Heart left ventricle (tissue), 16 donors: ENCODE measurements at regions not wholly inside any gene's neighbourhood (a gene's known extent, or its start where the extent isn't known, plus 50 kb on each side); places are given as distances from the start of the nearest gene placed in this dataset.
"Not testable (repeated sequence)": the region's sequence is repeated elsewhere in the genome, so short reads cannot be mapped to it uniquely, and the experiment has no call there.

ENCODE experiments used
- ATAC-seq, 4 donors: fragments of 200-7000 bp; cut with Tn5 transposase; one replicate each; pipeline ENCODE4 v1.9.1; 2020 to 2022; ENCODE audit warnings: moderate library complexity in 4 of 4, mild to moderate bottlenecking in 3 of 4, moderate number of reproducible peaks in 1 of 4
- DNase-seq, 5 donors: peaks; one replicate each; pipeline ENCODE4 v3.0.0-alpha.2; 2020
- H3K27ac ChIP-seq, 12 donors: fragments of 200-600 bp; sonication (generic) in 4 of 12; one replicate each; pipeline versions ENCODE4 v1.5.0 to v1.8.0; 2016 to 2022; ENCODE audit warnings: mild to moderate bottlenecking in 2 of 12
- H3K27me3 ChIP-seq, 9 donors: fragments of 200-600 bp; sonication (generic) in 2 of 9; one replicate each; pipeline versions ENCODE4 v1.5.1 to v1.8.0; 2016 to 2022; ENCODE audit warnings: mild to moderate bottlenecking in 3 of 9
- H3K36me3 ChIP-seq, 9 donors: fragments of 200-600 bp; sonication (generic) in 2 of 9; one replicate each; pipeline versions ENCODE4 v1.5.0 to v1.8.0; 2018 to 2022; ENCODE audit warnings: mild to moderate bottlenecking in 2 of 9
- H3K4me1 ChIP-seq, 12 donors: fragments of 200-600 bp; sonication (generic) in 4 of 12; one replicate each; pipeline versions ENCODE4 v1.5.0 to v1.8.0; 2016 to 2022; ENCODE audit warnings: mild to moderate bottlenecking in 3 of 12
- H3K4me3 ChIP-seq, 12 donors: fragments of 200-600 bp; sonication (generic) in 4 of 12; one replicate each; pipeline versions ENCODE4 v1.5.0 to v1.8.0; 2017 to 2022; ENCODE audit warnings: mild to moderate bottlenecking in 9 of 12, moderate library complexity in 4 of 12
- H3K9me3 ChIP-seq, 12 donors: fragments of 200-600 bp; sonication (generic) in 4 of 12; one replicate each; pipeline versions ENCODE4 v1.5.0 to v1.8.0; 2016 to 2022; ENCODE audit warnings: mild to moderate bottlenecking in 1 of 12
- CTCF ChIP-seq, 12 donors: fragments of 200-600 bp; sonication (generic) in 4 of 12; IDR thresholded peaks; one replicate each; pipeline versions ENCODE4 v1.5.0 to v1.8.0; 2018 to 2022; ENCODE audit warnings: antibody characterized with exemption in 12 of 12, mild to moderate bottlenecking in 5 of 12
- POLR2A ChIP-seq, 2 donors: fragments of 450-650 bp; IDR thresholded peaks; one replicate each; pipeline ENCODE4 v1.6.1; 2017; ENCODE audit warnings: antibody characterized with exemption in 2 of 2, mild to moderate bottlenecking in 2 of 2, moderate library complexity in 2 of 2
- WGBS, 4 donors: extraction: QIAGEN DNeasy Blood & Tissue Kit in 2 of 4; methylation state at CpG; one replicate each; pipeline versions ENCODE4 v1.1.5 to v1.1.7; 2013 to 2018; 5-methylcytosine and 5-hydroxymethylcytosine counted together
- intact Hi-C, 10 donors: fragments of 100-400 bp; cut with DNase I; formaldehyde crosslinking; loops; one replicate each; pipeline versions ENCODE4 v1.11.1 to v1.14.2; 2022
- donor health status: ischemic (EF 13 %, LVEDD 7.1; RV severe dilation, severe dysfunction).
- donor health status: healthy with polysubstance abuse.
- donor health status: DM: no; HTN: yes; CAD: no.
- donor health status: DM: no; HTN: no; CAD: no.
- donor health status: ischemic (EF 25% LVEDD 6.9; RV normal size, moderate dysfunction).
- donor health status: ischemic (EF 25% LVEDD 5.7; RV mildly dilated, moderate dysfunction).
- donor health status: healthy.
- donor health status: DM: yes; HTN: yes; CAD: no.
- donor health status: ischemic (EF 35%, LVEDD 5.7; RV mildly dilated, moderate dysfunction).
- donor health status: nonischemic (EF 11% LVEDD 7.7; RV severe dilation, severe dysfunction).
- donor health status: DM: yes; HTN: yes; CAD: no.
- donor health status: PGD.
- donor health status: ischemic (EF 29% LVEDD 5.4; RV normal size, mild dysfunction).
- donor health status: nonischemic (EF 23%, LVEDD 6.1; RV moderate dilation, normal function).

- ATAC-seq = no peak
- intact Hi-C loops = no loop called here
- DNase-seq = no peak
- H3K4me3 ChIP-seq = no peak overlapping the region
- H3K27ac ChIP-seq = no peak overlapping the region
- no peaks in the 10 kb centered on the region for H3K4me1 ChIP-seq
- H3K36me3 ChIP-seq = no peaks in the 10 kb centered on the region
- no peak for TF ChIP-seq CTCF (IDR thresholded peaks at IDR 0.05)
- TF ChIP-seq POLR2A (IDR thresholded peaks at IDR 0.05) = no peak
- no peaks in the 10 kb centered on the region for H3K27me3 ChIP-seq
- H3K9me3 ChIP-seq = no peaks in the 10 kb centered on the region
- WGBS, 4 donors = 88 to 92% (median 90%) methylated on average over 7 of the region's 7 CpGs
Measured at GRCh38 chr6:150503586-150504339, 95.9 kb upstream of the PLEKHG1 start.

- ATAC-seq, DNase-seq, H3K36me3 ChIP-seq, H3K27me3 ChIP-seq, H3K4me1 ChIP-seq, H3K4me3 ChIP-seq, H3K27ac ChIP-seq, intact Hi-C loops, H3K9me3 ChIP-seq: not testable (repeated sequence)
- 95 to 96% (median 96%) methylated on average over 7 to 35 of the region's 35 CpGs for WGBS, 4 donors
Measured at GRCh38 chr6:150507361-150507760, 92.3 kb upstream of the PLEKHG1 start.

GRCh38 chr6:150510576-150510975, 89.1 kb upstream of the PLEKHG1 start:
- intact Hi-C loops = no loop called here
- no peaks in the 10 kb centered on the region for H3K36me3 ChIP-seq
- no peaks in the 10 kb centered on the region for H3K27me3 ChIP-seq
- no peak for DNase-seq
- TF ChIP-seq POLR2A (IDR thresholded peaks at IDR 0.05) = no peak
- no peak for TF ChIP-seq CTCF (IDR thresholded peaks at IDR 0.05)
- ATAC-seq = no peak
- peaks cover 0 to 4% (median 0%) of the 10 kb centered on the region in 12 donors for H3K4me1 ChIP-seq
- WGBS, 4 donors = 74 to 77% (median 76%) methylated on average over 3 of the region's 3 CpGs
- no peaks in the 10 kb centered on the region for H3K9me3 ChIP-seq
- H3K4me3 ChIP-seq = no peak overlapping the region
- no peak overlapping the region for H3K27ac ChIP-seq

- no peak for DNase-seq
- no peak for TF ChIP-seq POLR2A (IDR thresholded peaks at IDR 0.05)
- TF ChIP-seq CTCF (IDR thresholded peaks at IDR 0.05) = no peak
- Histone ChIP-seq H3K36me3 (no peaks in the 10 kb centered on the region), H3K4me3 (no peak overlapping the region), H3K9me3 (no peaks in the 10 kb centered on the region), H3K27ac (no peak overlapping the region), H3K27me3 (no peaks in the 10 kb centered on the region), H3K4me1 (peaks cover 0 to 5% (median 0%) of the 10 kb centered on the region in 12 donors)
- ATAC-seq = no peak
- WGBS, 4 donors = 81 to 92% (median 91%) methylated on average over 4 of the region's 4 CpGs
- intact Hi-C loops = no loop called here
Measured at GRCh38 chr6:150511313-150511712, 88.4 kb upstream of the PLEKHG1 start.
